ENCODE measurements at regions not wholly inside any gene's neighbourhood (a gene's known extent, or its start where the extent isn't known, plus 50 kb on each side); places are given as distances from the start of the nearest gene placed in this dataset.

- Histone ChIP-seq H3K36me3 (ENCODE audit: control insufficient read depth in 2 of 2, extremely low read depth in 1 of 2, insufficient read depth in 2 of 2, low read length in 2 of 2) (no peaks in the 10 kb centered on the region), H3K4me2 (ENCODE audit: insufficient read depth, low read length) (no peak overlapping the region), H3K9me3 (replicated peaks; ENCODE audit: control insufficient read depth, insufficient read depth, low read length) (peaks cover 5% of the 10 kb centered on the region), H3K9ac (replicated peaks; ENCODE audit: extremely low read depth, insufficient read depth, low read length) (no peak overlapping the region), H3K4me1 (ENCODE audit: control insufficient read depth, extremely low read depth, insufficient read depth, low read length) (no peaks in the 10 kb centered on the region), H4K20me1 (replicated peaks; ENCODE audit: control insufficient read depth, extremely low read depth, insufficient read depth, low read length) (no peaks in the 10 kb centered on the region), H3K9me1 (replicated peaks; ENCODE audit: control insufficient read depth, extremely low read depth, insufficient read depth, low read length) (no peaks in the 10 kb centered on the region), H3K27ac (ENCODE audit: insufficient read depth, low read depth, low read length) (no peak overlapping the region), H3K79me2 (ENCODE audit: control insufficient read depth, insufficient read depth, low read length) (no peaks in the 10 kb centered on the region), H3K27me3 (ENCODE audit: control insufficient read depth in 2 of 2, insufficient read depth in 2 of 2, low read length in 2 of 2) (no peaks in the 10 kb centered on the region), H2AFZ (ENCODE audit: low read depth, low read length) (no peak overlapping the region), H3K4me3 (replicated peaks in 1 of 3; ENCODE audit: insufficient read depth in 1 of 3, low read depth in 1 of 3, low read length in 3 of 3) (no peak overlapping the region)
- FAIRE-seq (no peak), DNase-seq (ENCODE audit: low read depth, low spot score) (no peak)
- BruUV-seq (replicated peaks) = no TSS peak
- CTCF ChIA-PET = no interaction called here
- intact Hi-C loops (cut with micrococcal nuclease) = no loop called here
- no peak for TF ChIP-seq POLR2A (IDR thresholded peaks at IDR 0.05; ENCODE audit: low read depth, low read length)
- TF ChIP-seq MYC (IDR thresholded peaks at IDR 0.05; ENCODE audit: low read depth, low read length) = no peak
- TF ChIP-seq POLR2AphosphoS5 (IDR thresholded peaks at IDR 0.05; ENCODE audit: insufficient read depth, low read depth, low read length) = no peak
- TF ChIP-seq FOS (IDR thresholded peaks at IDR 0.05; ENCODE audit: borderline replicate concordance, insufficient read depth, low read length) = no peak
- TF ChIP-seq, protein P1, sequence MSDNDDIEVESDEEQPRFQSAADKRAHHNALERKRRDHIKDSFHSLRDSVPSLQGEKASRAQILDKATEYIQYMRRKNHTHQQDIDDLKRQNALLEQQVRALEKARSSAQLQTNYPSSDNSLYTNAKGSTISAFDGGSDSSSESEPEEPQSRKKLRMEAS (IDR thresholded peaks at IDR 0.05; ENCODE audit: insufficient read depth, insufficient read length) = no peak
- no peak for TF ChIP-seq CTCF (IDR thresholded peaks at IDR 0.05; ENCODE audit: extremely low read depth in 1 of 2, insufficient read depth in 1 of 2, low read depth in 1 of 2, low read length in 2 of 2)
- TF ChIP-seq JUN (IDR thresholded peaks at IDR 0.05; ENCODE audit: borderline replicate concordance, insufficient read depth, insufficient read length, low read depth) = no peak
- TF ChIP-seq GATA2 (IDR thresholded peaks at IDR 0.05; ENCODE audit: insufficient read depth, insufficient read length, low read depth, low read length) = no peak
- TF ChIP-seq EZH2 (IDR thresholded peaks at IDR 0.05; ENCODE audit: borderline replicate concordance, low read depth, low read length, severe bottlenecking) = no peak
- dilution Hi-C loops (cut with MboI; ENCODE audit: extremely low pct_ligation_motif_present, low sequenced_read_pairs) = no loop called here
- POLR2A ChIA-PET = no interaction called here
Measured at GRCh38 chr13:54593504-54593903, 1564.9 kb downstream of the OLFM4 start.
